Right renal pelvis (tissue), 4 donors: ENCODE measurements at regions not wholly inside any gene's neighbourhood (a gene's known extent, or its start where the extent isn't known, plus 50 kb on each side); places are given as distances from the start of the nearest gene placed in this dataset.

Experiments used
- DNase-seq, 4 donors: peaks; one replicate each; pipeline ENCODE4 v3.0.0-alpha.2; 2013; ENCODE audit warnings: low read depth in 4 of 4, low spot score in 3 of 4, missing footprints in 1 of 4

DNA sequence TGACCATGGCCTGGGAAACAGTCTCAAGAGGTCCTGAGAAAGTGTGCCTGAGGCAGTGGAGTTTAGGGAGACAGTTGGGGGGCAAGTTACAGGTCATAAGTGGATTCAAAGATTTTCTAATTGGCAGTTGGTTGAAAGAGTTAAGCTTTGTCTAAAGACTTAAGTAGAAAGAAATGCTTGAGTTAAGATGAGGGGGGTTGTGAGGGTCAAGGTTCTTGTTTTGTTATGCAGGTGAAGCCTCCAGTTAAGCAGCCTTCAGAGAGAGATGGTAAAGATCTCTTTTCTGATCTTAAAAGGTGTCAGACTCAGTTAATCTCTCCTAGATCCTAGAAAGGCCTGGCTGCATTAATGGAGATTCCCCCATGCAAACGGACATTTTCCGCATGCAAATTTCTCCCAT, 356.3 kb upstream of the C2CD4B start:
- no peak for DNase-seq

GRCh38 chr15:62524848-62525247, 359.8 kb upstream of the C2CD4B start:
- no peak for DNase-seq

DNA sequence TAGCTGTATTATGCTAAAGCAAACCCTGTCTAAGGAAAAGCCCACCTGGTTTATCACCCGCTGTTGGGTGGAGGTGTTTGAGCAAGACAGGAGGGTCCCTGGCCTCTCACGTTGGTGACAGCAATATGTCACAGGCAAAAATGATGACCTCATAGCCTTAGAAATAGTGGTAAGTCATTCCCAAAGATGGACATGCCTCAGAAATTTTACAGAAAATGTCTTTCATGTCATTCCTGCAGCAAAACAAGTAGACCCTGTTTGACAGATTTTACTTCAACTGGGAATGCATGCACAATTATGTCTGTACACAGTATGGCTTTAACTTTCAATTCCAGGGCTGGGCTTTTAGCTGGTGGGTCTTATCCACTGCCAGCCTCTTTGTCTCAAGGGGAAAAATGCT, 362.3 kb upstream of the C2CD4B start:
- DNase-seq: no peak

DNA sequence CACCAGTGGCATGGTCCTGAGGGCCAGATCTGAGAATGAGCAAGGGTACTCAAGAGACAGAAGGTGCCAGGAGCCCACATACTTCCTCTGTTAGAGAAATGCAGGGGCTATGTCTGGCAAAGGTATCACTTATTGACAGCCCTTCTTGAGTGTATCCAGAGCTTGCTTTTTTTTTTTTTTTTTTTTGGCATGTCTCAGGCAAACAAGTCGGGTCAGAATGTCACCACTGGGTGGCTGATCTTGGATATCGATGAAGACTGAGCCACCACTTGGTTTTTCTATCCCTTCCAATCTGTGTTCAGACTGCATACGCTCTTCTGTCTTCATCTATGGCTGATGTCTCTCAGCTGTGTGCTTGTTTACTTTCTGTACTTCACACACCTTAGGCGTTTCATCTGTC, 363.4 kb upstream of the C2CD4B start:
- no peak for DNase-seq

GRCh38 chr15:62532367-62532766, 367.3 kb upstream of the C2CD4B start:
- no peak for DNase-seq

DNA sequence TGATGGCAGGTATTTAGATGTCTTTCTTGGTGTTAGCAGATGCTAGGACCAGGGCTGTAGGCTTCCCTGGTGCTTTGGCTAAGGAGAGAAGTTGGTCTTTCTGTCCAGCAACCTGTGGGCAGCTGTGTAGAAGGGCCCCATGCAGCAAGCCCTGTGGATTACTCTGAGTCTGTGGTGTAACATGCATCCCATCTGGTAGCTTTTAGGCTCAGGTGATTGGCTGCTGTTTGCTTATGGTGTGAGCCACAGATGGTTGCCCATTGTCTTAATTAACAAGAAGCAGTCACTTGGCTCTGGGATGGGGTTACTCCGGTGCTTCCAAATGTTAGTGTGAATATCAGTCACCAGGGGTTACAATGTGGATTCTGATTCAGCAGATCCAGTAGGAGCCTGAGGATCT, 368.6 kb upstream of the C2CD4B start:
- DNase-seq: no peak

- no peak for DNase-seq
These were observed 369.9 kb upstream of the C2CD4B start for GRCh38 chr15:62534996-62535395.

- DNase-seq: no peak
These were observed 374.2 kb upstream of the C2CD4B start for GRCh38 chr15:62539236-62539635.

- no peak for DNase-seq
These were observed 376.2 kb upstream of the C2CD4B start for GRCh38 chr15:62541250-62541649.

- DNase-seq: no peak
These were observed 376.8 kb upstream of the C2CD4B start for GRCh38 chr15:62541846-62542245.

GRCh38 chr15:62544446-62544845, 379.4 kb upstream of the C2CD4B start:
- DNase-seq: no peak

GRCh38 chr15:62545467-62546227, 380.6 kb upstream of the C2CD4B start:
- DNase-seq: no peak

DNA sequence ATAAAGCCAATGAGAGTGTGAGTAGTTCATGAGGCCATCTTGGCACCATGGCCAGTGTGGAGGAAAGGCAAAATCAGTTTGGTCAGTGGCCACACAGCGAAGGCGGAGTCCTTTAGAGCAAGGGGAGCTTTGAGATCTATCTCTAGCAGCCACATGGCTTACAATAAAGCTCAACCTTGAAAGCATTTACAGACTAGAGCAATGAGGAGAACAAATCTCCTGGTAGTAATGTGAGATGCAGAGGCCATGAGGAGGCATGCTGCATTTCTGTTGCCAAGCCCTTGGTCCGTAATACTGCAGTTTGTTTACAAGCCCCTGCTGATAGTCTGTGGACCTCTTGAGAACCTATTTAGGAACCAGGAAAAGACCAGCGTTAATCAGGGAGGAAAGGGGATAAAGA, 381.5 kb upstream of the C2CD4B start:
- DNase-seq: no peak

DNA sequence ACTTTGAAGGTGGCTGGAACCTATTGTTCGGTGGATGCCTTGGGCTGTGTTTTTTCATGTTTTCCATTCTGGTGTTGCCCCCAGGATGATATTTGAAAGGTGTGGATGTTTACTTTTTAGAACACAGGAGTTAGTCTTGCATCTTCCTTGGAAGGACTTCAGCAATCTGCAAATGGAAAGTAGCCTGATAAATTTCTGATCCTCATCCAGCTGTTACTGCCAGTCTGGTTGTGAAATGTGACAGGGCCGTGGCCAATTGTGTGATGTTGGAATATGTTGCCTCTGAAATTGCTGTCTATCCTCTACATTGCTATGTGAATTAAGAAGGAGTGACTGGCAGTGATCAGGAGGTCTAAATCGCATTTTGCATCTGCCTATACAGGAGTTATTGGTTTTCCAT, 382.5 kb upstream of the C2CD4B start:
- DNase-seq: no peak

- DNase-seq: no peak
These were observed 384.4 kb upstream of the C2CD4B start for GRCh38 chr15:62549345-62549970.

GRCh38 chr15:62550106-62550505, 385.0 kb upstream of the C2CD4B start:
- no peak for DNase-seq

GRCh38 chr15:62552444-62552843, 387.4 kb upstream of the C2CD4B start:
- DNase-seq: no peak

- DNase-seq: no peak
These were observed 389.0 kb upstream of the C2CD4B start for GRCh38 chr15:62553911-62554563.

- no peak for DNase-seq
These were observed 393.7 kb upstream of the C2CD4B start for GRCh38 chr15:62558640-62559380.

DNA sequence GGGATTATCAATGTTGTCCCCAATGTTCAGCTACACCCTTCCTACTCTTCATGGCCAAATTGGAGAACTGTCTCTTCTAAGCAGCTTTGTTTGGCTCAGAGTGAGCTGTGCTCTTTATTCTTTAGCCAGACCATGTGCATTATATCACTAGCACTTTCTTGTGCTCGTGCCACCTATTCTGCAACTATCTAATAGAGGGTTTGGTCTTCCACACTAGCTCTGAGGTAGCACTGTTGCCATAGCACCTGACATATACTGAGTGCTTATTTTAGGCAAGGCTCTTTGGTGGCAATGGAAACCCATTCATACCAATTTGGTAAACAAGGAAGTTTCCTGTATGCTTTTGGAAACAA, 394.3 kb upstream of the C2CD4B start:
- no peak for DNase-seq

GRCh38 chr15:62561059-62561519, 396.0 kb upstream of the C2CD4B start:
- DNase-seq: no peak
